GM12878 (cell line): ENCODE measurements at regions not wholly inside any gene's neighbourhood (a gene's known extent, or its start where the extent isn't known, plus 50 kb on each side); places are given as distances from the start of the nearest gene placed in this dataset.

ENCODE experiments used
- ATAC-seq: fragments of 200-7000 bp; cut with Tn5 transposase; 3 replicates; pipeline ENCODE4 v1.9.1; 2020; ENCODE audit warnings: mild to moderate bottlenecking, moderate library complexity
- BruUV-seq: library from RNA; stranded (reverse); fragments of 400-500 nt; replicated peaks from 2 replicates; lab custom pipeline; 2021; lab: Mats Ljungman, UMichigan
- CTCF ChIA-PET: fragments of 300-600 bp; sonication (Branson Sonifier 250); formaldehyde crosslinking; extraction: SDS; loops from one replicate; lab custom pipeline; 2021; ENCODE audit warnings: inconsistent platforms; lab: Yijun Ruan, JAX
- POLR2A ChIA-PET: fragments of 350-600 bp; formaldehyde crosslinking; extraction: SDS; loops from one replicate; lab custom pipeline; 2021; ENCODE audit warnings: inconsistent platforms; lab: Charles Lee
- RAD21 ChIA-PET: fragments of 300-600 bp; sonication (Branson Sonifier 250); formaldehyde crosslinking; loops from one replicate; lab custom pipeline; 2023; ENCODE audit warnings: antibody characterized with exemption; ENCODE audit not compliant: unreplicated experiment; lab: Charles Lee
- SMC1A ChIA-PET: fragments of 300-600 bp; sonication (Branson Sonifier 250); formaldehyde crosslinking; loops from one replicate; lab custom pipeline; 2023; ENCODE audit not compliant: unreplicated experiment, uncharacterized antibody; lab: Charles Lee
- DNase-seq: peaks from one replicate; pipeline ENCODE4 v3.0.0-alpha.2; 2011; ENCODE audit warnings: low read depth, low spot score
- FAIRE-seq: peaks from 3 replicates; lab custom pipeline; 2011; peaks lifted over from hg19 to GRCh38; lab: Jason Lieb, UNC
- H2AFZ ChIP-seq: 2 replicates; pipeline ENCODE4 v1.6.0; 2011; ENCODE audit warnings: low read depth, low read length, control low read depth; ENCODE audit not compliant: control insufficient read depth
- H3K27ac ChIP-seq: 2 replicates; pipeline ENCODE4 v1.5.1; 2011; ENCODE audit warnings: control low read depth; ENCODE audit not compliant: control insufficient read depth, insufficient read depth
- H3K27me3 ChIP-seq, 2 experiments: replicated peaks in 1 of 2; 2 replicates each; pipeline versions ENCODE4 v1.6.0 to v1.6.1; 2011; ENCODE audit warnings: low read length in 1 of 2; ENCODE audit not compliant: control insufficient read depth in 2 of 2, insufficient read depth in 2 of 2
- H3K36me3 ChIP-seq, 2 experiments: 2 replicates each; pipeline ENCODE4 v1.5.1; 2011; ENCODE audit warnings: low read length in 1 of 2; ENCODE audit not compliant: control insufficient read depth in 2 of 2, insufficient read depth in 2 of 2
- H3K4me1 ChIP-seq: 2 replicates; pipeline ENCODE4 v1.6.1; 2011; ENCODE audit warnings: mild to moderate bottlenecking, low read length, moderate library complexity, mixed read lengths; ENCODE audit not compliant: control insufficient read depth, insufficient read depth
- H3K4me2 ChIP-seq: 2 replicates; pipeline ENCODE4 v1.6.0; 2011; ENCODE audit warnings: control low read depth; ENCODE audit not compliant: control insufficient read depth, insufficient read depth
- H3K4me3 ChIP-seq: fragments of 200-600 bp; sonication (generic); 2 replicates; pipeline ENCODE4 v1.5.1; 2016
- H3K79me2 ChIP-seq: 2 replicates; pipeline ENCODE4 v1.6.0; 2011; ENCODE audit warnings: low read length; ENCODE audit not compliant: control insufficient read depth, insufficient read depth
- H3K9ac ChIP-seq: 2 replicates; pipeline ENCODE4 v1.8.0; 2011; ENCODE audit warnings: low read length, control low read depth, mixed read lengths; ENCODE audit not compliant: control insufficient read depth, insufficient read depth
- H3K9me3 ChIP-seq: replicated peaks from 3 replicates; pipeline ENCODE4 v1.5.1; 2011; ENCODE audit warnings: mild to moderate bottlenecking, low read length; ENCODE audit not compliant: control insufficient read depth, insufficient read depth
- H4K20me1 ChIP-seq: 2 replicates; pipeline ENCODE4 v1.6.0; 2011; ENCODE audit not compliant: control insufficient read depth, insufficient read depth
- ASH2L ChIP-seq: fragments of 300-600, 200-600 bp; sonication (generic); IDR thresholded peaks from 2 replicates; pipeline ENCODE4 v1.6.1; 2017; ENCODE audit warnings: low read depth, mild to moderate bottlenecking, borderline replicate concordance
- ATF7 ChIP-seq: fragments of 450-650 bp; IDR thresholded peaks from 2 replicates; pipeline ENCODE4 v1.6.1; 2016; ENCODE audit warnings: low read depth, mild to moderate bottlenecking
- BCLAF1 ChIP-seq: fragments of 450-650 bp; IDR thresholded peaks from 2 replicates; pipeline ENCODE4 v1.6.1; 2017; ENCODE audit warnings: antibody characterized with exemption, mild to moderate bottlenecking, moderate library complexity
- BRCA1 ChIP-seq: IDR thresholded peaks from 2 replicates; pipeline ENCODE4 v1.6.1; 2011; ENCODE audit warnings: low read depth, low read length, improper control_type of control experiment
- ETV6 ChIP-seq, 2 experiments: fragments of 450-650 bp in 1 of 2; IDR thresholded peaks in 1 of 2; conservative IDR thresholded peaks in 1 of 2; 2 replicates each; pipeline ENCODE4 v1.6.1; 2014; ENCODE audit warnings: antibody characterized with exemption in 1 of 2, borderline replicate concordance in 1 of 2, low read depth in 1 of 2, mild to moderate bottlenecking in 1 of 2, moderate library complexity in 1 of 2
- EZH2 ChIP-seq: IDR thresholded peaks from 2 replicates; pipeline ENCODE4 v1.6.1; 2012; ENCODE audit warnings: low read depth, mild to moderate bottlenecking, control low read depth, inconsistent platforms, low read length, borderline replicate concordance; ENCODE audit not compliant: control insufficient read depth
- FOS ChIP-seq: IDR thresholded peaks from 3 replicates; pipeline ENCODE4 v1.6.1; 2011; ENCODE audit warnings: borderline replicate concordance; ENCODE audit not compliant: insufficient read length; ENCODE audit errors: extremely low read depth
- FOXM1 ChIP-seq: IDR thresholded peaks from 2 replicates; pipeline ENCODE4 v1.6.1; 2012; ENCODE audit warnings: low read depth, mild to moderate bottlenecking, inconsistent platforms, low read length, moderate library complexity
- IKZF2 ChIP-seq, 2 experiments: fragments of 450-650 bp; IDR thresholded peaks; 2 replicates each; pipeline ENCODE4 v1.6.1; 2017; ENCODE audit warnings: mild to moderate bottlenecking in 2 of 2, moderate library complexity in 2 of 2
- IRF4 ChIP-seq: IDR thresholded peaks from 2 replicates; pipeline ENCODE4 v1.6.1; 2011; ENCODE audit warnings: low read depth, low read length
- KDM1A ChIP-seq: fragments of 200-600 bp; sonication (generic); IDR thresholded peaks from 2 replicates; pipeline ENCODE4 v1.6.1; 2016; ENCODE audit warnings: borderline replicate concordance
- MEF2B ChIP-seq: fragments of 450-650 bp; IDR thresholded peaks from 2 replicates; pipeline ENCODE4 v1.6.1; 2018; ENCODE audit warnings: mild to moderate bottlenecking, moderate library complexity; ENCODE audit not compliant: partially characterized antibody, poor library complexity, severe bottlenecking
- NR2F1 ChIP-seq: fragments of 450-650 bp; conservative IDR thresholded peaks from 2 replicates; pipeline ENCODE4 v1.6.1; 2017; ENCODE audit warnings: mild to moderate bottlenecking
- RB1 ChIP-seq: fragments of 450-650 bp; formaldehyde crosslinking; IDR thresholded peaks from 2 replicates; pipeline ENCODE4 v1.6.1; 2017; ENCODE audit warnings: mild to moderate bottlenecking, borderline replicate concordance
- RFX5 ChIP-seq: IDR thresholded peaks from 2 replicates; pipeline ENCODE4 v1.6.1; 2011; ENCODE audit warnings: low read depth, low read length, improper control_type of control experiment
- SP1 ChIP-seq: IDR thresholded peaks from one replicate; pipeline ENCODE4 v1.6.1; 2011; ENCODE audit warnings: low read depth, low read length
- SREBF2 ChIP-seq: IDR thresholded peaks from 2 replicates; pipeline ENCODE4 v1.6.1; 2012; ENCODE audit warnings: mild to moderate bottlenecking, low read length
- YY1 ChIP-seq: IDR thresholded peaks from 2 replicates; pipeline ENCODE4 v1.6.1; 2011; ENCODE audit warnings: low read depth, mild to moderate bottlenecking, low read length
- ZNF384 ChIP-seq: IDR thresholded peaks from 2 replicates; pipeline ENCODE4 v1.6.1; 2012; ENCODE audit warnings: low read depth, mild to moderate bottlenecking, low read length, improper control_type of control experiment, borderline replicate concordance
- ZZZ3 ChIP-seq: IDR thresholded peaks from 2 replicates; pipeline ENCODE4 v1.6.1; 2011; ENCODE audit warnings: low read depth; ENCODE audit not compliant: control insufficient read depth, insufficient read length
- WGBS: methylation state at CpG from one replicate; pipeline ENCODE4 v1.1.6; 2016; ENCODE audit warnings: low lambda C conversion rate; ENCODE audit not compliant: insufficient replicate concordance, insufficient coverage; ENCODE audit errors: missing lambda C conversion rate; 5-methylcytosine and 5-hydroxymethylcytosine counted together
- in situ Hi-C: fragments of 300-500 bp; cut with MboI; formaldehyde crosslinking; loops from 9 replicates; pipeline ENCODE4 v1.14.3; 2018; ENCODE audit warnings: mixed read lengths
- intact Hi-C: fragments of 100-400 bp; cut with micrococcal nuclease; formaldehyde crosslinking; loops from one replicate; pipeline ENCODE4 v1.14.2; 2022; ENCODE audit not compliant: unreplicated experiment
- TF ChIP-seq, protein P1 (sequence below), 3 experiments: IDR thresholded peaks in 2 of 3; conservative IDR thresholded peaks in 1 of 3; 2 replicates each; pipeline ENCODE4 v1.5.1; 2011; ENCODE audit warnings: low read depth in 3 of 3, low read length in 3 of 3, mild to moderate bottlenecking in 3 of 3, control low read depth in 2 of 3, moderate library complexity in 2 of 3, inconsistent platforms in 1 of 3, mixed read lengths in 1 of 3; ENCODE audit not compliant: control insufficient read depth in 2 of 3, insufficient read depth in 1 of 3; ENCODE audit errors: extremely low read depth in 1 of 3

DNA sequence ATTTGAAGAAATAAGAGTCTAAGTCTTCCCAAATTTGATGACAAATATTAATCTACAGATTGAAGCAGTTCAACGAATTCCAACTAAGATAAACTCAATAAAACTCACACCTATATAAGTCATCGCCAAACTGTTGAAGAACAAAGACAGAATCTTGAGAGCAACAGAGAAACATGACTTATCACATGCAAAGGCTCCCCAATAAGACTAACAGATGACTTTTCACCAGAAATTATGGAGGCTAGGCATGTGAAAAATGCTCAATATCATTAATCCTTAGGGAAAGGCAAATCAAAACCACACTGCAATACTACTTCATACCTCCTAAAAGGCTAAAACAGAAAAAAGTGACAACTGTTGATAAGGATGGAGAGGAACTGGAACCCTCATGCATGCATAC, 517.6 kb upstream of the SUCLG2 start (continued):
- TF ChIP-seq, protein P1, sequence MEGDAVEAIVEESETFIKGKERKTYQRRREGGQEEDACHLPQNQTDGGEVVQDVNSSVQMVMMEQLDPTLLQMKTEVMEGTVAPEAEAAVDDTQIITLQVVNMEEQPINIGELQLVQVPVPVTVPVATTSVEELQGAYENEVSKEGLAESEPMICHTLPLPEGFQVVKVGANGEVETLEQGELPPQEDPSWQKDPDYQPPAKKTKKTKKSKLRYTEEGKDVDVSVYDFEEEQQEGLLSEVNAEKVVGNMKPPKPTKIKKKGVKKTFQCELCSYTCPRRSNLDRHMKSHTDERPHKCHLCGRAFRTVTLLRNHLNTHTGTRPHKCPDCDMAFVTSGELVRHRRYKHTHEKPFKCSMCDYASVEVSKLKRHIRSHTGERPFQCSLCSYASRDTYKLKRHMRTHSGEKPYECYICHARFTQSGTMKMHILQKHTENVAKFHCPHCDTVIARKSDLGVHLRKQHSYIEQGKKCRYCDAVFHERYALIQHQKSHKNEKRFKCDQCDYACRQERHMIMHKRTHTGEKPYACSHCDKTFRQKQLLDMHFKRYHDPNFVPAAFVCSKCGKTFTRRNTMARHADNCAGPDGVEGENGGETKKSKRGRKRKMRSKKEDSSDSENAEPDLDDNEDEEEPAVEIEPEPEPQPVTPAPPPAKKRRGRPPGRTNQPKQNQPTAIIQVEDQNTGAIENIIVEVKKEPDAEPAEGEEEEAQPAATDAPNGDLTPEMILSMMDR (IDR thresholded peaks at IDR 0.05 in 2 of 3, conservative IDR thresholded peaks at IDR 0.05 in 1 of 3; ENCODE audit: control insufficient read depth in 2 of 3, extremely low read depth in 1 of 3, insufficient read depth in 1 of 3, low read depth in 3 of 3, low read length in 3 of 3), result no peak
- no peak for TF ChIP-seq SREBF2

DNA sequence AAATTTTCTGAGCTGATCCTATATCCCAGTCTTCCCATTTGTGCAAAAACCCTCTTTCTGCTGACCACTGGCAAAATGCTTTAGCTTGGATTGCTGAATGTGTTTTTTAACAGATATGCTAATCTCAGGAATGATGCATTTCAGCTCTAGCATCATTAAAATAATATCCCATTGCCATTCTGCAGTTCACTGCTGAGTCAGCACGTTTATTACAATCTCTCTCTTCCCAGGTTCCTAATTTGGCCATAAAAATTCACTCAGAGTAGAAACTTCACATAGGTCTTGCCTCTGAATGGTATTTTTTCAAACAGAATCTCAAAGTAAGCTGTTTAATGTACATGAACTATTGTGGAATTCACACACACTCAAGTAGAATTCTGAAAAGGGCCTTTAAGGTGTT, 509.6 kb upstream of the SUCLG2 start:
- no peaks in the 10 kb centered on the region for H3K36me3 ChIP-seq
- 0% methylated on average over 1 of the region's 1 CpG for WGBS
- ChIA-PET CTCF (no interaction called here), RAD21 (no interaction called here), POLR2A (no interaction called here), SMC1A (no interaction called here)
- no peak for DNase-seq
- in situ Hi-C loops, result no loop called here
- H4K20me1 ChIP-seq, result no peaks in the 10 kb centered on the region
- no peak for FAIRE-seq
- no peak overlapping the region for H3K27ac ChIP-seq
- no peaks in the 10 kb centered on the region for H3K27me3 ChIP-seq
- BruUV-seq, result no TSS peak
- H3K4me3 ChIP-seq, result no peak overlapping the region
- no peak for ATAC-seq
- H3K79me2 ChIP-seq, result no peaks in the 10 kb centered on the region
- H3K4me1 ChIP-seq, result no peaks in the 10 kb centered on the region
- H3K9me3 ChIP-seq, result no peaks in the 10 kb centered on the region
- H3K4me2 ChIP-seq, result no peak overlapping the region
- H2AFZ ChIP-seq, result no peak overlapping the region
- TF ChIP-seq ETV6 (conservative IDR thresholded peaks at IDR 0.05 in 1 of 2, IDR thresholded peaks at IDR 0.05 in 1 of 2; ENCODE audit: borderline replicate concordance in 1 of 2, low read depth in 1 of 2) (no peak), IRF4 (no peak), KDM1A (no peak), FOS (no peak), EZH2 (no peak), ATF7 (no peak), RB1 (no peak), IKZF2 (IDR thresholded peaks at IDR 0.05) (no peak), ASH2L (no peak), YY1 (no peak), BRCA1 (no peak), ZNF384 (no peak), NR2F1 (no peak), ZZZ3 (no peak), MEF2B (no peak), SP1 (no peak), RFX5 (no peak), BCLAF1 (no peak), FOXM1 (no peak)
- intact Hi-C loops, result no loop called here
- H3K9ac ChIP-seq, result no peak overlapping the region
